ENCODE measurements at regions not wholly inside any gene's neighbourhood (a gene's known extent, or its start where the extent isn't known, plus 50 kb on each side); places are given as distances from the start of the nearest gene placed in this dataset.
A peak's percentile ranks its signal among the peaks of the same experiment; 100 is the strongest.
"Not testable (repeated sequence)": the region's sequence is repeated elsewhere in the genome, so short reads cannot be mapped to it uniquely, and the experiment has no call there.

- DNase-seq, result no peak
These were observed 94.2 kb upstream of the MTAP start for GRCh38 chr9:21708260-21708711.

DNA sequence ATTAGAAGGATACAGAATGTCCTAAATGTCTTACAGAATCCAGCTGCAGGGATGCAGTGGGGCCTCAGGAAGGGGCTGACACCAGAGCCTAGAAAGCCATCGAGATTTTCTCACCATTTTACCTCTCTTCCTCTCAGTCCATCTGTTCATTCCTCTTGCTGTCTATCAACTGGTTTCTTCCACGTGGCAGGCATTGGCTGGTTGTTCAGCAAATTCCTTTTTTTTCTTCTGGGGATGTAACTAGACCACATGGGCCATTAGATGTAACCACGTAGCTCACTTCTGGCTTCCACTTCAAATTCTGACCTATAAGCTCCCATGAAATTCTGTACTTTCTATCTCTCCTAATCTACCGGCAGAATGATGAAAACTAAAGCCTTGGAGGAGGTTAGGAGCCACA, 93.6 kb upstream of the MTAP start:
- DNase-seq, result no peak

GRCh38 chr9:21709464-21710058, 92.9 kb upstream of the MTAP start:
- peak; percentile 9 for DNase-seq

DNA sequence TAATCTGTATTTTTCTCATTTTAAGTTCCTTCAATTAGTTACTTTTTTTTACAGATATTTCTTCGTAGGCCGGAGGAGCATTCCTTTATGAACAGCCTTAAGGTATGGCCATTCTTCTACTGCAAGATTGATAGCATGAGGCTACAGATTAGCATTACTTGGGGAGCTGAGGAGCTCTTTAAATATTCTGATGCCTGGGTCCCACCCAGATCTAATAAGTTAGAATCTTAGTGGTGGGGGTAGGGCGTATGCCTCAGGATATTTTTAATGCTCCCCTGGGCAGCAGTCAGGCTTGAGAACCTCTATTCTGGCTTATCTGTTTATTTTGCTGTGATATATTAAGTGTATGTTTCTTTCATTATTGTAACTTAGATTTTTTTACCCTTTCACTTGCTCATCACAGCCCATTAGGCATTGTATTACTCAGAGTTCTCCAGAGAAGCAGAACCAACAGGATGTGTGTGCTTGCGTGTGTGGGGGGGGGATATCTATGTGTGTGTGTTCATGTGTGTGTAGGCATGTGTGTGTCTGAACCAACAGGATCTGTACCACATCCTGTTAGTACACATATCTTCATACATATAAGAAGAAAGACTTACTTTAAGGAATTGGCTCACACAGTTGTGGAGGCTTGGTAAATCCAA, 91.8 kb upstream of the MTAP start:
- no peak for DNase-seq

DNA sequence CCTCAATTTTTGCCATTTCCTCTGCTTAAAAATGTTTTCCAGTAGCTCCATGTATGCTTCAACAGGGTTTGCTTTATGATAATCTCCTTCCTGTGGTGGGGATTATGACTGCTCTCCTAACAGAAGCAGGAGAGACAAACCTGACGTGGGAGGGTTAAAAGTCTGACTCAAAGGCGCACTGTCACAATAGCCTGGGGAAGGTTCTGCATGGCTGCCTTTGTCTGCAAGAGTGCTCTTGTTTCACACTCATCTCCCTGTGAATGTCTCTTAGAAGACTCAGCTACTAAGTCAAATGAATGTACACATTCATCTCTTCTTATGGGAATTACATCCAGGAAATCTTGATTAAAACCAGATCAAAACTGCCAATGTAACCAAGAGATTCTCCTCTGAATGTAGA, 90.9 kb upstream of the MTAP start:
- peak; percentile 9 for DNase-seq

DNA sequence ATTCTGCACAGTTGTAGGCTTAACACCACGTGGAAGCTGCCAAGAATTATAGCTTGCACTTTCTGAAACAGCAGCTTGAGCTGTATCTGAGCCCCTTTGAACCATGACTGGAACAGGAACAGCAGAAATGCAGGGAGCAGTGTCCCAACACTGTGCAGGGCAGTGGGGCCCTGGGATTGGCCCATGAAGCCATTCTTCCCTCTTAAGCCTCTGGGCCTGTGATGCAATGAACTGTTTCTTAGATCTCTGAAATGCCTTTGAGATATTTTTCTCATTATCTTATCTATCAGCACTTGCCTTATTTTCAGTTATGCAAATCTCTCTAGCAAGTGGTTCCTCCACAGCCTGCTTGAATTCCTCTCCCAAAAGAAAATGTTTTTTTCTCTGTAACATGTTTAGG, 87.0 kb upstream of the MTAP start:
- no peak for DNase-seq

DNA sequence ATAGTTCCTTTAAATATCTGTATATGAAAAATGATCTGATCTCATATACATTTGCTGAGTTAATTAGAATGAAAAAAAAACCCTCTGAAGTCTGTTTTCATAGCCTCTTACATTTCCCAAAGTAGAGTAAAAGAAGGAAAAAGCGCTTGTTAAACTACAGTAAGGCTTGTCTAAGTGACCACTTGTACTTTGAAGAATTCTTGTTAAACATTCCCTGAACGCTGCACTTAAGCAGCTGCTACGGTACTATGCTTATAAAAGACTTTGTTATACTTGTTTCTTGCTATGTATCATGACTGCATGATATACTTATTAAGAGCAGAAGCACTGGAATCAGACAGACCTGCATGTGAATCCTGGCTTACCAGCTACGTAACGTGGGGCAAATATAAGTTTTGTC, 81.7 kb upstream of the MTAP start:
- DNase-seq, result no peak

DNA sequence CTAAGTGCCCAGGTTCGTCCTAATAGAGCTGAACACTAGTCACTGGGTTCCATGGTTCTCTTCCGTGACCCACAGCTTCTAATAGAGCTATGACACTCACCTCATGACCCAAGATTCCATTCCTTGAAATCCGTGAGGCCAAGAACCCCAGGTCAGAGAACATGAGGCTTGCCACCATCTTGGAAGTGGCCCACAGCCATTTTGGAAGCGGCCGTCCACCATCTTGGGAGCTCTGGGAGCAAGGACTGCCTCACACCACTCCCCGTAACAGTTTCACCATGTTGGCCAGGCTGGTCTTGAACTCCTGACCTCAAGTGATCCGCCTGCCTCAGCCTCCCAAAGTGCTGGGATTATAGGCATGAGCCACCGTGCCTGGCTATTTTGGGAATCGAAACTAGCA, 75.0 kb upstream of the MTAP start:
- DNase-seq, result not testable (repeated sequence)

GRCh38 chr9:21728781-21729180, 73.7 kb upstream of the MTAP start:
- no peak for DNase-seq

- DNase-seq, result no peak
These were observed 72.8 kb upstream of the MTAP start for GRCh38 chr9:21729648-21730047.

DNA sequence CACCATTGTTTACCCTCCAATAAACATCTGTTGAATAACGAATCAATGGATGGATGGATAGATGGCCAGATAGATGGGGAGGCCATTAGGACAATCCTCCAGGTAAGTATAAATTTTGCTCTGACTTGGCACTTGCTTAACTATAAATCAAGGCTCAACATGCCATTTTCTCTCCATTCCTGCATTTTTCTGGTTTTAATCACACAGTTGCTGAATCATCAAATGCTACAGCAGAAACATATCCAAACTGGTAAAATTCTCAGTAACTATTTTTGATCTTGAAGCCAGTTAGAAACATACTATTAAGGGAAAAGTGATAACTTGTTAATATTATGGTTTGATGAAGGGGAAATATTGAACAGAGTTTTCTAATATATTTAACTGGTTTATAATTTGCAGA, 71.5 kb upstream of the MTAP start:
- DNase-seq, result no peak

DNA sequence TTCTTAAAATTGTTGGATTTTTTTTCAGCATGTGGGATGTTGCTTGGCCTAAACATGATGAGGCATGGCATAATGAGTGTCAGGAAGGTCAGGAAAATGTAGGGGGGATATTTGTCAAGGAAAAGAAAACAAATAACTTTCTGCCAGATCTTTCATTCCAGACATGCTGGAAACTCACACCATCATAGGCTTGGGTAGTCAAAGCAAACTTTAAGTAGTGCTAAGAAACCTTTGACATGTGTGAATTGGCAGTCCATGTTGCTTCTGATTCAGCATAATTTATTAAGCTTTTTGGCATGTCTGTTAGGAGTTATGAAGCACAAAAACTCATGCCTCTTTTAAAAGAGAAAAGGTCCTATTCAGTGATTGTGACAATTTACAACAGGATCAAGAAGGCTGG, 61.3 kb upstream of the MTAP start:
- no peak for DNase-seq

DNA sequence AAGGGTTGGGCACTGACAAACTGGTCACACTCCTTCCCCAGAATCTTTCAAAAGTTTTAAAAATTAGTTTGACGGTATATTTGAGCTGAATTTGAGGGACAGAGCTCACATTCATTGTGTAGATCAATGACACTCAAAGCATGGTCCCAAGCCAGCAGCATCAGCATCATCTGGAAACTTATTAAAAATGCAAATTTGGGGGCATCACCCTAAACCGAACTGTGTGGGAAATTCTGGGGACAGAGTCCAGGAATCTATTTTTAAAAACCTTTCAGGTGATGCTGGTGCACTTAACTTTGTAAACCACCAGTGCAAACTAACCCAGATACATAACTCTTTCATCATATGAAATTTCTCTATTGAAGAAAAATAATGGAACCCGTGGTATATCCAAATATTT, 58.1 kb upstream of the MTAP start:
- DNase-seq, result no peak

DNA sequence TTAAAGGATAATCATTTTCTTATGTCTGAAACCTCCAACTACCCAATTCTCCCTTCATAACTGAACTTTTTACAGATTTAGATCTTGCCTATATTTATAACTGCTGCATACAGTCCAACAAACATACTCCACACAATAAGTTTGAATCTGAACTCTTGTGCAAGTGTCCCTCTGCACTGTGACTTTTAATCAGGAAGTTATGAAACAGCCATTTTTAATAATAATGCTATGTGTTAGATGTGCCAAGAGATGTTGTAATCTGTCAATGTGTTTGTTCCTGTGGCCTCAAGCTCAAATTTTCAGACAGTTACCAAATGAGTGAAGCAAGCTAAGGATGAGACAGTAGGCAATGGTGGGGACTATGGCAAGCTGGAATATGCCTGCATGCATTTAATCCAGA, 57.6 kb upstream of the MTAP start:
- no peak for DNase-seq

- DNase-seq, result no peak
These were observed 55.9 kb upstream of the MTAP start for GRCh38 chr9:21746550-21746949.

DNA sequence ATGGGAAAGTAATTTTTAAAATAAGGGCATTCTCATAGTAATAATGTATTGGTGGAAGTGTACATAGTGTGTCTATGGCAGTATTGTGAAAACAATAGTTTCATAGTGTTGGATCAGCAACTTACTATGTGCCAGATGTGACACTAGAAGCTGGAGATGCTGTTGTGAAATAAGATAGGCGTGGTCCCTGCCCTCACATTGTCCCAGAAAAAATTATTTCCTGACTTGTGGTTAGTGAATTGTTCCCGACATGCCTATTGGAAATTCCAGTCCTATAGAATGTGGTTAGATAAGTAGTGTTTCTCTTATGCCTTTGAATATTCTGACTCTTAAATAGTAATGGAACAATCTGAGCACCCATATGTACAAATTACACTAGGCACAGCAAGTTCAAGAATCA, 55.3 kb upstream of the MTAP start:
- no peak for DNase-seq

- no peak for DNase-seq
These were observed 52.3 kb upstream of the MTAP start for GRCh38 chr9:21750021-21750735.

DNA sequence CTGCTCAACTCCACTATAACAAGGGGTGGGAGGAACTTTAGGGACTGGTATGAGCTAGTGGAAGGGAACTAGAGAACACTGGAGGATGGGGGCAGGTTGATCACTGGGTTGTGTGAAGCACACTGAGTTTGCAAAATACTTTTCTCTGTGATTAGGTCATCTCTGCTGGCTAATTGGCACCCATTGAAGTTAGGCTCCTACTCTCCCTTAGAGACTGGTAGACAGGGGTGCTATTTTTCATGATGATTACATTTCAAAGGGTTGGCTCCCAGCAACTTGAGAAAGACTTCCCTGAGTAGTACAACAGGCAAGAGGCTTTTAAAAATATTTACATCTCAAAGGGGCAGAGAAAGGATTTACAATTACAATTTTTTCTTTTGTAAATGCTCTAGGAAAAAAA, 50.4 kb upstream of the MTAP start:
- no peak for DNase-seq
